A549 (cell line): ENCODE measurements at regions not wholly inside any gene's neighbourhood (a gene's known extent, or its start where the extent isn't known, plus 50 kb on each side); places are given as distances from the start of the nearest gene placed in this dataset.

Experiments
- ATAC-seq, 2 experiments: fragments of 200-7000 bp in 1 of 2; fragments of >200 bp in 1 of 2; cut with Nextera tagmentation in 1 of 2; cut with Tn5 transposase in 1 of 2; 3 replicates each; pipeline versions ENCODE4 v1.8.0 to v1.9.1; 2018 to 2020; ENCODE audit warnings: mild to moderate bottlenecking in 1 of 2, moderate library complexity in 1 of 2
- CTCF ChIA-PET: fragments of 300-600 bp; sonication (Branson Sonifier 250); formaldehyde crosslinking; extraction: SDS; loops from one replicate; lab custom pipeline; 2021; ENCODE audit warnings: antibody characterized with exemption, inconsistent platforms; lab: Yijun Ruan, JAX
- POLR2A ChIA-PET: fragments of 350-600 bp; formaldehyde crosslinking; extraction: SDS; loops from one replicate; lab custom pipeline; 2021; ENCODE audit warnings: antibody characterized with exemption, inconsistent platforms; lab: Yijun Ruan, JAX
- DNase-seq, 2 experiments: peaks; one replicate each; pipeline versions ENCODE4 v3.0.0 to v3.0.0-alpha.2; 2011 to 2016; ENCODE audit warnings: low read depth in 1 of 2, low spot score in 1 of 2
- FAIRE-seq: peaks from 2 replicates; lab custom pipeline; 2011; peaks lifted over from hg19 to GRCh38; lab: Jason Lieb, UNC
- H3K27ac ChIP-seq, 2 experiments: fragments of >200 bp; sonication (Bioruptor Twin); formaldehyde crosslinking; 3 replicates each; pipeline ENCODE4 v1.5.1; 2016 to 2017
- H3K4me1 ChIP-seq: fragments of >200 bp; sonication (Bioruptor Twin); formaldehyde crosslinking; 3 replicates; pipeline ENCODE4 v1.6.1; 2016
- H3K4me2 ChIP-seq: fragments of >200 bp; sonication (Bioruptor Twin); formaldehyde crosslinking; 3 replicates; pipeline ENCODE4 v1.6.1; 2016
- H3K4me3 ChIP-seq: fragments of >200 bp; sonication (Bioruptor Twin); formaldehyde crosslinking; 3 replicates; pipeline ENCODE4 v1.5.1; 2016
- H3K9me3 ChIP-seq: fragments of >200 bp; sonication (Bioruptor Twin); formaldehyde crosslinking; 3 replicates; pipeline ENCODE4 v1.6.1; 2016
- BCL3 ChIP-seq: fragments of >200 bp; sonication (Bioruptor Twin); formaldehyde crosslinking; IDR thresholded peaks from 3 replicates; pipeline ENCODE4 v1.6.1; 2016
- CBX2 ChIP-seq: fragments of 200-600 bp; sonication (generic); IDR thresholded peaks from 2 replicates; pipeline ENCODE4 v1.6.1; 2016; ENCODE audit warnings: low read depth, mild to moderate bottlenecking, borderline replicate concordance
- CBX8 ChIP-seq: fragments of 200-600 bp; sonication (generic); IDR thresholded peaks from 2 replicates; pipeline ENCODE4 v1.6.1; 2016
- CEBPB ChIP-seq, 2 experiments: fragments of >200 bp in 1 of 2; sonication (Bioruptor Twin) in 1 of 2; formaldehyde crosslinking in 1 of 2; IDR thresholded peaks; 2 replicates each; pipeline ENCODE4 v1.6.1; 2012 to 2016
- FOSB ChIP-seq: fragments of 250-450 bp; sonication (Bioruptor Pico); IDR thresholded peaks from 2 replicates; pipeline ENCODE4 v1.5.0; 2020; ENCODE audit warnings: mild to moderate bottlenecking, moderate library complexity
- FOSL2 ChIP-seq, 2 experiments: fragments of 450-650 bp in 1 of 2; fragments of >200 bp in 1 of 2; sonication (Bioruptor Twin) in 1 of 2; formaldehyde crosslinking; IDR thresholded peaks; 2 replicates each; pipeline versions ENCODE4 v1.5.0 to v1.6.1; 2016 to 2020; ENCODE audit warnings: mild to moderate bottlenecking in 1 of 2, moderate library complexity in 1 of 2
- GATA3 ChIP-seq: IDR thresholded peaks from 2 replicates; pipeline ENCODE4 v1.6.1; 2012; ENCODE audit warnings: borderline replicate concordance
- HDAC2 ChIP-seq: fragments of 200-600 bp; sonication (generic); IDR thresholded peaks from 2 replicates; pipeline ENCODE4 v1.6.1; 2016
- HOXB13 ChIP-seq: fragments of 250-450 bp; sonication (Bioruptor Pico); IDR thresholded peaks from 2 replicates; pipeline ENCODE4 v1.5.0; 2020; ENCODE audit warnings: low read depth, mild to moderate bottlenecking, moderate library complexity
- JUN ChIP-seq, 2 experiments: fragments of >200 bp; sonication (Bioruptor Twin); formaldehyde crosslinking; IDR thresholded peaks; 2 replicates in 1 of 2; 3 replicates in 1 of 2; pipeline ENCODE4 v1.6.1; 2016 to 2017
- JUNB ChIP-seq: fragments of >200 bp; sonication (Bioruptor Twin); formaldehyde crosslinking; IDR thresholded peaks from 2 replicates; pipeline ENCODE4 v1.6.1; 2016
- KDM5A ChIP-seq: fragments of 200-600 bp; sonication (generic); IDR thresholded peaks from 2 replicates; pipeline ENCODE4 v1.6.1; 2016; ENCODE audit warnings: antibody characterized with exemption, mild to moderate bottlenecking
- MAZ ChIP-seq: fragments of 150-350 bp; IDR thresholded peaks from 2 replicates; pipeline ENCODE4 v1.6.1; 2014; ENCODE audit warnings: antibody characterized with exemption, low read depth, low read length, borderline replicate concordance
- MYC ChIP-seq: IDR thresholded peaks from 2 replicates; pipeline ENCODE4 v1.6.1; 2012; ENCODE audit warnings: mild to moderate bottlenecking, inconsistent platforms, low read length, improper control_type of control experiment, borderline replicate concordance
- NFE2L2 ChIP-seq: fragments of 150-350 bp; conservative IDR thresholded peaks from 2 replicates; pipeline ENCODE4 v1.6.1; 2014; ENCODE audit warnings: low read length
- PHF8 ChIP-seq: fragments of 200-600 bp; sonication (generic); IDR thresholded peaks from 2 replicates; pipeline ENCODE4 v1.6.1; 2016; ENCODE audit warnings: low read depth, mild to moderate bottlenecking, antibody characterized with exemption, moderate library complexity, borderline replicate concordance
- RARB ChIP-seq: fragments of 250-450 bp; sonication (Bioruptor Pico); IDR thresholded peaks from 2 replicates; pipeline ENCODE4 v1.8.0; 2021; ENCODE audit warnings: mild to moderate bottlenecking, moderate library complexity
- TFCP2L1 ChIP-seq: fragments of 250-450 bp; sonication (Bioruptor Pico); IDR thresholded peaks from 2 replicates; pipeline ENCODE4 v1.5.0; 2021; ENCODE audit warnings: mild to moderate bottlenecking
- TP53 ChIP-seq: fragments of 250-450 bp; sonication (Bioruptor Pico); IDR thresholded peaks from 2 replicates; pipeline ENCODE4 v1.5.0; 2021; ENCODE audit warnings: mild to moderate bottlenecking, moderate library complexity
- WGBS: methylation state at CpG from one replicate; pipeline ENCODE4 v1.1.6; 2017; ENCODE audit errors: missing lambda C conversion rate; 5-methylcytosine and 5-hydroxymethylcytosine counted together
- TF ChIP-seq, protein P1 (sequence below): fragments of >200 bp; sonication (Bioruptor Twin); formaldehyde crosslinking; IDR thresholded peaks from 3 replicates; pipeline ENCODE4 v1.5.1; 2016
- TF ChIP-seq, protein P2 (sequence below): IDR thresholded peaks from 2 replicates; pipeline ENCODE4 v1.6.1; 2012; ENCODE audit warnings: low read depth, borderline replicate concordance

DNA sequence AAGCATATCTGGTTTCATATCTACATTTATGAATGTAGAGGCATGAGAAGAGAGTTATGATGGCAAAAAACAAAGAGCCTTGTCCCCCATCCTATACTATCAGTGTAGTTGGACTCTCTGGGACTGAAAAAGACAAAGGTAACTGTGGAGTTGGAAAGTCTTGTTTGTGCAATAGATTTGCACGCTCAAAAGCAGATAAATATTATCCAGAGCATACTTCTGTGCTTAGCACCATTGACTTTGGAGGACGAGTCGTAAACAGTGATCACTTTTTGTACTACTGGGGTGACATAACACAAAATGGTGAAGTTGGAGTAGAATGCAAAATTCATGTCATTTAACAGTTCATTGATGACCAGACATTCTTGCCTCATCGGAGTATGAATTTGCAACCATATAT, 85.2 kb upstream of the EGFR start:
- ChIA-PET CTCF (interaction anchor here (1.1 kb wide), 1 partner anchor 55 kb away, joined by 3 read pairs; no protein-coding TSS in a partner anchor), POLR2A (no interaction called here)
- no peak for DNase-seq
- no peak for FAIRE-seq
- WGBS: 55% methylated on average over 4 of the region's 4 CpGs
- peak overlapping the region; percentile 45 for H3K4me3 ChIP-seq
- no peak for TF ChIP-seq HOXB13 (CRISPR knock-in tag)
- TF ChIP-seq MAZ: no peak
- ATAC-seq: peak; percentile 33 to 35; a peak in 5 of 6 replicates
- H3K27ac ChIP-seq: peak overlapping the region; percentile 77 to 91
- peak overlapping the region; percentile 95 for H3K4me2 ChIP-seq
- peaks cover 10% of the 10 kb centered on the region; the same call in 2 of the 3 replicates for H3K9me3 ChIP-seq
- peaks cover 8% of the 10 kb centered on the region for H3K4me1 ChIP-seq

DNA sequence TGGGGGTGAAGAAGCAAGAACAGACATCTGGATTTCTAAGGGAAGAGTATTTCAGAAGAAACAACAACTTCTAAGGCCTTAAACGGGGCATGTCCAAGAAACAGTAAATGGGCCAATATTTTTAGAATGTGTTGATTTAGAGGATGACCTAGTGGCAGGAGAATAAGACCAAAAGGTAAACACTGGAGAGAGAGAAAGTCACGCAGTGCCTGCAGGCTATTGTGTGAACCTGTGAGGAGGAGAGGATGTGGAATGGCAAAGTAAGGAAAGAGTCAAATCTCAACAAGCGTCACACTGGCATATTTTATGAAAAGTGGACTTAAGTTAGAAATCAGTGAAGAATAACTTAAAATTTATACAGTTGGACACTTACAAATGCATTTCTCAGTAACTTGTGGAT, 78.1 kb upstream of the EGFR start:
- DNase-seq (no peak), FAIRE-seq (no peak), ATAC-seq (no peak)
- ChIA-PET POLR2A (no interaction called here), CTCF (interaction anchor here (2.0 kb wide), 1 partner anchor 314 kb away, joined by 6 read pairs; no protein-coding TSS in a partner anchor)
- Histone ChIP-seq H3K27ac (no peak overlapping the region), H3K4me1 (peaks cover 6% of the 10 kb centered on the region; the same call in 2 of the 3 replicates), H3K9me3 (no peaks in the 10 kb centered on the region), H3K4me2 (no peak overlapping the region), H3K4me3 (no peak overlapping the region)
- TF ChIP-seq MYC (no peak), CBX8 (no peak), GATA3 (no peak), CBX2 (no peak), FOSL2 (IDR thresholded peaks at IDR 0.05) (no peak), FOSL2 (CRISPR knock-in tag; IDR thresholded peaks at IDR 0.05) (no peak), NFE2L2 (no peak), HDAC2 (no peak), PHF8 (no peak), JUNB (no peak), CEBPB (IDR thresholded peaks at IDR 0.05) (no peak), KDM5A (no peak), RARB (CRISPR knock-in tag) (no peak), BCL3 (no peak), FOSB (CRISPR knock-in tag) (no peak), TP53 (CRISPR knock-in tag) (no peak), TFCP2L1 (no peak)
- TF ChIP-seq, protein P1, sequence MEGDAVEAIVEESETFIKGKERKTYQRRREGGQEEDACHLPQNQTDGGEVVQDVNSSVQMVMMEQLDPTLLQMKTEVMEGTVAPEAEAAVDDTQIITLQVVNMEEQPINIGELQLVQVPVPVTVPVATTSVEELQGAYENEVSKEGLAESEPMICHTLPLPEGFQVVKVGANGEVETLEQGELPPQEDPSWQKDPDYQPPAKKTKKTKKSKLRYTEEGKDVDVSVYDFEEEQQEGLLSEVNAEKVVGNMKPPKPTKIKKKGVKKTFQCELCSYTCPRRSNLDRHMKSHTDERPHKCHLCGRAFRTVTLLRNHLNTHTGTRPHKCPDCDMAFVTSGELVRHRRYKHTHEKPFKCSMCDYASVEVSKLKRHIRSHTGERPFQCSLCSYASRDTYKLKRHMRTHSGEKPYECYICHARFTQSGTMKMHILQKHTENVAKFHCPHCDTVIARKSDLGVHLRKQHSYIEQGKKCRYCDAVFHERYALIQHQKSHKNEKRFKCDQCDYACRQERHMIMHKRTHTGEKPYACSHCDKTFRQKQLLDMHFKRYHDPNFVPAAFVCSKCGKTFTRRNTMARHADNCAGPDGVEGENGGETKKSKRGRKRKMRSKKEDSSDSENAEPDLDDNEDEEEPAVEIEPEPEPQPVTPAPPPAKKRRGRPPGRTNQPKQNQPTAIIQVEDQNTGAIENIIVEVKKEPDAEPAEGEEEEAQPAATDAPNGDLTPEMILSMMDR: no peak
- TF ChIP-seq, protein P2, sequence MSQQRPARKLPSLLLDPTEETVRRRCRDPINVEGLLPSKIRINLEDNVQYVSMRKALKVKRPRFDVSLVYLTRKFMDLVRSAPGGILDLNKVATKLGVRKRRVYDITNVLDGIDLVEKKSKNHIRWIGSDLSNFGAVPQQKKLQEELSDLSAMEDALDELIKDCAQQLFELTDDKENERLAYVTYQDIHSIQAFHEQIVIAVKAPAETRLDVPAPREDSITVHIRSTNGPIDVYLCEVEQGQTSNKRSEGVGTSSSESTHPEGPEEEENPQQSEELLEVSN: no peak
- 82% methylated on average over 3 of the region's 3 CpGs for WGBS

DNA sequence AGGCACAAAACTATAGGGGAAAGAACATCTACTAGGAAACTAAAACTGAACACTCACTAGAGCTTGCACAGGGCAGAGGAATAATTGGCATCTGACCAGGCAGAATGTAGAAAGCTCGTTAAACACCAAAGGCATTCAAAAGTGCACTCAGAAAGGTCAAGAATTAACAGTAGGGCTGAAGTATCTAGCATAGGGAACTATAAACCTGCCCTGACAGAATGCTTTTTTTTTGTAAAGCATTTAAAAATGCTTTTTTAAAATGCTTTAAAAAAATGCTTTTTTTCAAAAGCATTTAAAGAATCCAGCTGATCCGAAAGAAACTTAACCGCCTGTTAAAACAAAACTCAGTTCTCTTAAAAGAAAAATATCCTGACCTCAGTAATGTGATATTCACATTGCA, 74.6 kb upstream of the EGFR start:
- ATAC-seq: no peak
- Histone ChIP-seq H3K27ac (peak overlapping the region in 1 of 2 experiments; percentile 31; a peak in 3 of 6 replicates), H3K4me3 (no peak overlapping the region), H3K9me3 (no peaks in the 10 kb centered on the region), H3K4me2 (peak overlapping the region; percentile 40; the same call in 2 of the 3 replicates), H3K4me1 (peaks cover 6% of the 10 kb centered on the region; the same call in 2 of the 3 replicates)
- no peak for TF ChIP-seq JUN (IDR thresholded peaks at IDR 0.05)
- TF ChIP-seq, protein P1: no peak
- peak; percentile 67 for FAIRE-seq
- CTCF ChIA-PET: no interaction called here
- WGBS: 74% methylated on average over 3 of the region's 3 CpGs
- POLR2A ChIA-PET: no interaction called here
- no peak for DNase-seq
